CD4-positive, alpha-beta T cell treated with Interferon alpha-2 for 1 hour (primary cell): ENCODE measurements at regions not wholly inside any gene's neighbourhood (a gene's known extent, or its start where the extent isn't known, plus 50 kb on each side); places are given as distances from the start of the nearest gene placed in this dataset.

Experiments
- DNase-seq, 2 donors: peaks; one replicate each; pipeline ENCODE4 v3.0.0-alpha.2; 2020 to 2022

- no peak for DNase-seq
Measured at GRCh38 chr15:69798481-69799250, 299.1 kb downstream of the TLE3 start.

DNA sequence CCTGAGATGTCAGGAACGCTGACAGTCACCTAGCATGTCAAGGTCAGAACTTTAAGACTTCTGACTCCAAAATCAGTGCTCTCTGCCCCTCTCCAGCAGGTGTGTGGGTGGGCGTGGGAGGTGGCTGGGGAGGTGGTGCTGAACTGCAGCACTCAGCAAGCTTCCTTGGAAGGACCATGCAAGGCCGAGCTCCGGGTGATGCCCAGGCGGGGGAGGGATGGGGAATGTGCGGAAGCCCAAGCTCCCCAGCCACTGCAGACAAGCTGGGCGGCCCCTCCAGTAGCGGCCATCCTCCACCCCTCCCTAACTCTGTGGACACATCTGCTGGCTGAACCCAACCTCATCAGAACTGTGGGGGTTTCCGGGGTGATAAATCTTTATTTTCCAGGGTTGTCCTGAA lies 296.6 kb downstream of the TLE3 start:
- DNase-seq = no peak

DNA sequence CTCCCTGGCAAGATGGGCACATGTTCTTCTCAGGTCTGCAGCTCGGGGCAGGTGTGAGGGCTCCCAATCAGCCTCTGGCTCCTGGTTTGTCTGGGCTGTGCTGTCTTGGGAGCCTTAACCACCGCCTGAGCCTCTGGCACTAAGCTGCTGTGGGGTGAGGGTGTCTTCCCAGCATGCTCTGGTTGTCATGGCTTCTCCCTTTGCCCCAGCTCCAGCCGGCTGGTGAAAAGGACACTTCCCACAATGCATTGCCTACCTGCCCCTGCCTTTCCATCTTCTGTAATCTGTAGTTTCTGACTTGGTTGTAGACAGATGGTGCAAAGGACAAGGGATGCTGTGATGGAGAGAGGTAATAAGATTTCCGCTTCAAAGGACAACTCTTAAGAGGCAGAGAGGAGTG lies 295.3 kb downstream of the TLE3 start:
- no peak for DNase-seq

DNA sequence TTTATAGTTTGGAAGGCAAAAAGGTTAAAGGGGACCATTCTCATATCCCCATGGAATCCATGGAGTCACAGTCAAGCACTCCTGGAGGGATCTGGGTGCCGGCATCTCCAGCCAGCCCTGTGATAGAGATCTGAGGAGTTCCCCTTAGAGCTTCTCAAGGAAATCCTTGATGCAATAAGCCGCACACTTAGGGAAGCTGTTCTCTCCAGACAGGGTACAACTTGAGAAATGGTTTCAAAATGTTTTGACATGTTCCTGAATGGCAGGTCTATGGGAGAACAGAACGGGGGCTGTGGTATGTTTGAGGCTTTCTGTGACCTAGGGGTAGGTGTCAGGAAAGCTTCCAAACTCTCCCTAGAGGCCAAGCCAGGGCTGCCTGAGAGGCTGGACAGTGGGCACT lies 292.9 kb downstream of the TLE3 start:
- peak in 1 of 2 donors; percentile 1 for DNase-seq

- DNase-seq = no peak
Measured at GRCh38 chr15:69805248-69805953, 292.3 kb downstream of the TLE3 start.

DNA sequence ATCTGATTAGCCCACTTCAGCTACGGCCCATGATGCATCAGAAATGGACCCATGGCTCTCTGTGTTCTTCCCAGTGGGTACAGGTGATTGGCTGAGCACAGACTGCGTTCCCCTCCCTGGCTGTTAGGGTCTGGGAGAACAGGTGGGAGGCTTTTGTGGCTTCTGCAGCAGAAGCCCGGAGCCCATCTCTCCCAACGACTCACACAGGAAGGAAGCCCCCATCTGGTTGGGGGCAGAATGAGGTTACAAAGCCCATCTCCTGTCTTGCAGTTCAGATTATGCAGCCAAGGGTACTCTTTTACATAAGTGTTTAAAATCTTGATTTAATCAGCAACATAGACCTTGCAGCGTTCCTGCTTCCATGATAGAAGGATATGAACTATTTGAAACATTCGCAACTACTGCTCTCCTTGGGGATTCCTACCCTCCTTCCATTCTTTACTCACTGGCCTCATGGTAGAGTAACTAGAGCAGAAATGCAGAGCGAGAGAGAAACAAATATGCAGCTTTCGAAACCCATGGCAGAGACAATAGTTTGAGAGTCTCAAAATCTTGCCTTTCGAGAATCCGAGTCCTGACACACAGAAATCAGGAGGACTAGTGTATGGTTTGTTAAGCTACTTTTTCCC lies 291.3 kb downstream of the TLE3 start:
- no peak for DNase-seq

DNA sequence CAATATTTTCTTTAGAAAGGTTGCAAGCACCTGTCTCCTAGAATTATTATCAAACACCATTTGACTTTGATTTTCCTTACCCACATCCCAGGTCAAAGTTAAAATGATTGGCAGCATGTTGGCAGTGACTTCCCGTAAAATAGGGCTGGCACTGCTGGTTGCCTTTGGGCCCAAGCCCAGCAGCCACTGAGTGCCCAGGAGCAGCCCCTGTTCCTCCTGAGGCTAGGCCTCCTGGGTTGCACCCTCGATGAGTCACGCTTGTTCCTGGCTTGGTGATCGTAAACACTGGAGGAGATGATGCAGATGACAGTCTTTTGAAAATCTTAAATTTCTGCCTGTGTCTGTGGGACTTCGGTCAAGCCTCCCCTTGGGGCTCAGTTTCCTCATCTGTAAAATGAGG lies 290.0 kb downstream of the TLE3 start:
- peak in 1 of 2 donors; percentile 27 for DNase-seq

- no peak for DNase-seq
Measured at GRCh38 chr15:69808756-69809155, 289.0 kb downstream of the TLE3 start.

DNA sequence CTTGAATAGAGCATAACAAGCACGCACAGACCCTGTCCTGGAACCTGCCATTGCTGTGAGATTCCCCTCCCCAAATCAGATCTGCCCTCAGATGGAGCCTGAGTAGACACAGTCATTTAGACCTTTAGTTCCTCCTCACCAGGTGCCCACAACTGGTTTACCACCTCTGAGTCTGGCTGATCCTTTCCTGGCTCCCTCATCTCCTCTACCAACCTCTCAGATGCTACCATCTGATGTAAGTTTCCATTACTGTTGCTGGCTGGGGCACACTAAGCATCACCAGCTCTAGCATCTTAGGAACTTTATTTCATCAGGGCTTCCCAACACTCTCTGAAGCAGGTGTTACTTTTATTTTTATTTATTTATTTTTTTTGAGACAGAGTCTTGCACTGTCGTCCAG lies 288.3 kb downstream of the TLE3 start:
- no peak for DNase-seq

DNA sequence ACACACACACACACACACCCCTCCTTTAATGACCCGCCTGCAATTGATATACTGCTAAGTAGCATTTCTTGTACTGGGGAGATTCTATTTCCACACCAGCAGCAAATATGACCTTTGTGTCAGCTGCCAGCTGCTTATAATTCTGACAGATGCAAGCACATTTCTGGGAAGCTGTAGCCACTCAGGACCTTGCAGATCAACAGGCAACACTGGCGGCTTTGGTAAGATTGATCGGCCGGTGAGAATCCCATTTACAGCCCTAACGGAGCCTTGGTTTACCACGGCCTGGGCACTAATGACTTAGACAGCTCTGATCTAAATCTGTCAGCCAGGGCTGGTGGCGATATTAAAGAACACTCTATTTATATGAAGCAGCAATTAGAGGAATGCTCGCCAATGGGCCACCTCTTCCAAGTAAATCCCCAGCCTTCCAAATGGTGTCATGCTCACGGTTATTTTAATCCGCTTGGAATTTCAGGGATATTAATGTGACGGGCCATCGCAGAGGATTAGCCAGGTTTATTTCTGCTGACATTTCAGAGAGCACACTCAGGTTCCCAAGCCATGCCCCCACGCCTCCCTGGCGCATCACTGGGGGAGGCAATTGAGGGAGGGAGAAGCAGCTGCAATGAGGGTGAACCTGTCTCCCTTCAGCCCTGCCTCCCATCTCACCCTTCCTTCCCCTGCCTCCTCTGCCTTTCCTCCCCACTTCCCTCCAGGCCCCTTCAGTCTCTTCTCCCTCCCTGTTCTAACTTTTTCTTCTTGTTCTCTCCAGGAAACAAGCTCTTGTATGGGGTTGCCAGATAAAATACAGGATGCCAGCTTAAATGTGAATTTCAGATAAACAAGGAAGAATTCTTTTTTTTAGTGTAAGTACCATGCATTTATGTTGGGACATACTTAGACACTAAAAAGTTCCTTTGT lies 287.0 kb downstream of the TLE3 start:
- DNase-seq = no peak

DNA sequence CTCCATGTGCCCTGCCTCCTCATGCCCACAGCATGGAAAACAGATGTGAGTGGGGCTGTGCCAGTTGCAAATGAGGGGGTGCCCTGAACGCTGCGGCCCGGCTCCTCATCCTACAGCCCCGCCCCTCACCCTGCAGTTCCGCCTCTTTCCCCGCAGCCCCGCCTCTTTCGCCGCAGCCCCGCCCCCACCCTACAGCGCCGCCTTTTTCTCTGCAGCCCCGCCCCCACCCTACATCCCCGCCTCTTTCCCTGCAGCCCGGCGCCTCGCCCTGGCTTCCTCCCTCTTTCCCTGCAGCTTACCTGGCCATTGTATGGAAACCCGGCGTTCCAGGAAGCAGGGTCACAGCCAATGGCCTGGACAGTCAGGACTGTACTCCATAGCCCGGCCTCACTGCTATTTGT lies 284.9 kb downstream of the TLE3 start:
- no peak for DNase-seq

DNA sequence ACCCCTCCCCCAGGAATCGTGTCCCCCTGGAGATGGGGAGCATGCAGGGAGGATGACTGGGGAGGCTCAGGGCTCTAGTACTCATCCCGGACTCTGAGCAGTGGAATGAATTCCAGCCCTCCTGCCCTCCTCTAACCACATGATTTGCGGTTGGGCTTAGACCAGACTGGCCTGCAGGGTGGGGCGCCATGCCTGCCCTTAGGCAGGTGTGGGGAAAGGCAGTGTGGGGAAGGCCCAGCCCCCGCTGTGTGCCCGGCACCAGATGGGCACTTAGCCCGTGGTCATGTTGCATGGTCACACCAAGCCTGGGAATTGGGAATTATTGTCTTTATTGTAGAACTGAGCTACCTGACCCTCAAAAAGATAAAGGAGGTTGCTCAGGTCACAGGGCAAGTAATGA lies 283.8 kb downstream of the TLE3 start:
- no peak for DNase-seq

DNA sequence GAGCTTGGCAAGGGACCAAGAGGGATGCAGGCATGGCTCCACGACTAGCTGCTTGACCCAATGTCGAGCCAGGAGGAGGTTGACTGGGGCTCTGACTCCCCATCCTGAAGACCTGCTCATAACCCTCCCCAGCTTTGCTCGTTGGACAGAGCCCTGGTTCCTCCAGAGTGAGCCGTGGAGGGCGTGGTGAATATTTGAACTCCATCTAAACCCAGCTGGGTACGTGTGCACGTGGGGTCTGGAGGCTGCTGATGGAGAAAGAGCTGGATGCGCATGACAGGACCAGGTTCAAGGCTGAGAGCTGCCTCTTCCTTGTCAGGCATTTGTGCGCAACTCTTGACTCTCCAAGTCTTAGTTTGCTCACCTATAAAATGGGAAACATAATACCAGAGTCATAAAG lies 282.8 kb downstream of the TLE3 start:
- DNase-seq = no peak

- no peak for DNase-seq
Measured at GRCh38 chr15:69815793-69816192, 281.9 kb downstream of the TLE3 start.

DNA sequence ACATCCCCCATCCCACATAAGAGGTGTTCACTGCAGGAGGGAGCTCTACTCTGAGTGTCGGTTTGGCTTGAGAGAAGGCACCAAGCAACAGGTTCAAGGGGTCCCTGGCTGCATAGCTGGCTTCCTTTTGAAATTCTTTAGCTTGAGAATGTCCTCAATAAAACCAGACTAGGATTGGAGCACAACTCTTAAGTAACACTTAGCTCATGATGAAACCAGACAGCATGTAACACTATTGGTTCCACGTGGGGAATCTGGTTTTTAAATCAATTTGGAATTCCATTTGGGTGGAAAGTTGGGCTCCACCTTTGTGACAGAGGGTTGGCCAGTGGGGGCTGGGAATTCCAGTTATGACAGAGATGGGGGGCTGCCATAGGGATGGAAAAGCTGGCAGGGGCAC lies 281.2 kb downstream of the TLE3 start:
- no peak for DNase-seq

DNA sequence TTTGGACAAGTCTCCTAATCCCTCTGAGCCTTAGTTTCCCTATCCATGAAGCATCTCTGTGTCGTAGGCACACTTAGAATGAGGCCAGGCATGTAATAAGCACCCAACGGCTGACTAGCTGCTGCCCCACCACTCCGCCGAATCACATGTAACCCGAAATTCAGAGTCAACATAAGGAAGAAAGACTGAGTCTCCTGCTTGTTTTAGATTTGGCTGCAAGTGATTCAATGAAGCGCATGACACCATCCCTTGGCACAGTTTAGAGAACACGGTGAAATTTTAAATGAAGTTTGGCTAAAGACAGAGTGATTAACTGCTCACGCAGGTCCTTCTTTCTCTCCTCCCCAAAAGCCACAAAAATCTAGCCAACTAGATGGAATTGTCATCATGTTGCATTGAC lies 279.2 kb downstream of the TLE3 start:
- no peak for DNase-seq

GRCh38 chr15:69819371-69819770 lies 278.3 kb downstream of the TLE3 start:
- DNase-seq = no peak

DNA sequence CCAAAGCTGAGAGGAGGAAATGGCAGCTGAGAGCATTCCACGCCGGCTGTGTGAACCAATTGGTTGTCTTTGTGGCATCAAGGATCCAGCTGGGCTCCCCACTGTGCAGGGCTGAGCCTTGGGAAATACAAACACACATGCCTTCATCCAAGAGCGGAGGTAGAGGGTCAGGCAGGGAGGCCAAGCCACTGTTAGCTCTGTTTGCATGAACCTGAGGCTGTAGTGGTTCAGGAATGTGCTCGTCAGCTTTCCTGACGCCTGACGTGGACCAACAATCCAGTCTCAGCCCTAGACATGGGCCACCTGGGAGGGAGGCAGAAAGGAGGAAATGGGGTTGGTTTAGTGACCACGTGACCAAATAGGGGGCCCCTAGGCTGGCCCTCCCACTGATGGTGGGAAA lies 276.9 kb downstream of the TLE3 start:
- no peak for DNase-seq

GRCh38 chr15:69823223-69823907 lies 274.4 kb downstream of the TLE3 start:
- no peak for DNase-seq

- no peak for DNase-seq
Measured at GRCh38 chr15:69824075-69824876, 273.4 kb downstream of the TLE3 start.

DNA sequence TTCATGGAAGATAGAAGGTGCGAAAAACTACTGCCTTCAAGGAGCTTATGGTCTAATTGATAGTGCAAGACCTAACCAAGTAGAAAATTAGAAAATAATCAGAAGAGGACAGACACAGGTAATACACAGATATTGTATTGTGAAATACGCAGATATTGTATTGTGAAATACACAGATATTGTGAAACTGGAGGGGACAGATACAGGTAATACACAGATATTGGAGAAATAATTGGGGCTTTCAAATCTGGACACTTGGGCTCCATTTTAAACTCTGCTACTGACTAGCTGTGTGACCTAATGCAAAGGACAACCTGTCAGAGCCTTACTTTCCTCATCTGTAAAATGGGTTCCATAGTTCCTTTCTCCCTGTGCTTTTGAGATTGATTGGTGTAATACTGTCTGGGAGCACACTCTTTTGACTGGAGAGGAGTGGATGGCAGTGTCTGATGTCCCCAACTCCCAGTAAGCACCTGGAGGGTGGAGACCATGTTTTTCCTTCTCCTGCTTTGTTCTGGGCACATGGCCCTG lies 272.8 kb downstream of the TLE3 start:
- DNase-seq = no peak
